ENCODE measurements at regions not wholly inside any gene's neighbourhood (a gene's known extent, or its start where the extent isn't known, plus 50 kb on each side); places are given as distances from the start of the nearest gene placed in this dataset.
"Not testable (repeated sequence)": the region's sequence is repeated elsewhere in the genome, so short reads cannot be mapped to it uniquely, and the experiment has no call there.

DNA sequence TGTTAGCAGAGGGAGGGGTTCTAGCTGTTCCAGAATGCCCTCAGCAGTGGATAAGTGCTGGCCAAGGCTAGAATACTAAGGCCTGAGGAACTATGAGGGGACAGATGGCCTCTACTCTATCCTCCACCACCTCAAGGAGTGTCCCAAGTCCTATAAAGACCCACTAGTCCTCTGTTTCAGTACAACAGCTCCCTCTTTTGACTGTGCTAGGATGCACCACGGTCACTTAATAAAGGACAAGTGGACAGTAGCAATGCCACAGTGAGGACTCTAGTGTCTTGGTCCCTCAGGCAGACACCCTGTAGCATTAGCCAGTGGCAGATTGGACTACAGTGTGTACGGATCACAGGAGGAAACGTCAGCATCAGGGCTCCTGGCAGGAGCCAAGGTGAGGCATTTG lies 171.8 kb upstream of the PROK2 start:
- Mint-ChIP-seq H3K27me3 (peaks cover 6 to 20% of the 10 kb centered on the region in 2 donors), H3K27ac (no peak overlapping the region), H3K4me1 (ENCODE audit: low read depth in 2 of 2) (no peaks in the 10 kb centered on the region), H3K9me3 (no peaks in the 10 kb centered on the region), H3K4me3 (no peak overlapping the region), H3K36me3 (no peaks in the 10 kb centered on the region)
- DNase-seq (ENCODE audit: low spot score) (no peak), ATAC-seq (no peak)

DNA sequence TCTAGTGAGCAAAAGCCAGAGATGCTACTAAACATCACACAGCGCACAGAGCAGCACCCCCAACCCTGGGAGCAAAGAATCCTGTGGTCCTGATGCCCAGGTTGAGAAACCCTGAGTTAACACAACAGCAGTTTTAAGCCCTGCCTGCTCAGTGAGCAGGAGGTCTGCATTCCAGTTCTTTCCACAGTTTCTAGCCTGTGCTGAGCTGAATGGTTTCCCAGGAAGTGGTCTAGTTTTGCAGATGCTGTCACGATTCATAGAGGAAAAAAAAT lies 171.1 kb upstream of the PROK2 start:
- DNase-seq (ENCODE audit: low spot score) (no peak), ATAC-seq (peak in 1 of 2 donors; percentile 37)
- Mint-ChIP-seq H3K36me3 (no peaks in the 10 kb centered on the region), H3K27me3 (peaks cover 6 to 15% of the 10 kb centered on the region in 2 donors), H3K9me3 (no peaks in the 10 kb centered on the region), H3K4me3 (peak overlapping the region; percentile 50), H3K4me1 (ENCODE audit: low read depth in 2 of 2) (no peaks in the 10 kb centered on the region), H3K27ac (no peak overlapping the region)

DNA sequence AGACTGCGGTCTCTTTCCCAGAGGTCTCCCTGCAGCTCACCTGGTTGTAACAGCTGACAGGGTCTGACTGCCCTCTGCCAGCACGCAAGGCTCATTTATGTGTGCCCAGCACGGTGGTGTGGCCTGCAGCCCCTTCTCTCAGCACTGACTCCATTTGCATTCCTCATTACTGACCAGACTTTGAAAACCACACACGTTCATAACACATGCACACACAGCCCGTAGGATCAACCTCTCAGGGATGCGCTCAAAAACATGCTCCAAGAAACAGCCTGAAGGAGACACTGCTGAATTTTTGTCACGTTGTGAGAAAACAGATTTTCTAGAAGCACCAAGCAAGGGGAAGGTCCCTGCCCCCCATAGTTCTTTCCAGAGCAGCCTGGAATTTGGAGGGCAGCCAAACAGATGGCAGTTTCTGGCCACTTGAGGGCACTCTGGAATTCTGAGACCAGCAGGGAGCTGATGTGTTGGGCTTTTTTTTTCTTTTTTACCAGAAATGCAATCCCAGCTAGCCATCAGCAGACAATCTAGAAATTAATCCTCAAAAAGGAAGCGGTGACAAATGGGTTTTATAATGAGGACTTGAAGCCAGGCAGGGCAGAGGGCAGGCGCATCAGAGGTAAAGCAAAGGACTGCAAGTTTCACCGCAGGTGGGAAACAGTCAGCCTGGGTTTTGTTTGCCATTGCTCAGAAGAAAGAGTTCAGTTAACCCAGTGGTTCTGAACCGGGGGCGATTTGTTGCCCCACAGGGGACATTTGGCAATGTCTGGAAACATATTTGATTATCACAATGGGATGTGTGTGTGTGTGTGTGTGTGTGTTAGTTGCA lies 170.5 kb upstream of the PROK2 start:
- DNase-seq (ENCODE audit: low spot score): no peak
- no peaks in the 10 kb centered on the region for H3K36me3 Mint-ChIP-seq
- H3K4me1 Mint-ChIP-seq (ENCODE audit: low read depth in 2 of 2): no peaks in the 10 kb centered on the region
- peak in 1 of 2 donors; percentile 71 for ATAC-seq
- H3K4me3 Mint-ChIP-seq: peak overlapping the region; percentile 50
- peaks cover 9% of the 10 kb centered on the region in 2 donors for H3K27me3 Mint-ChIP-seq
- no peaks in the 10 kb centered on the region for H3K9me3 Mint-ChIP-seq
- H3K27ac Mint-ChIP-seq: no peak overlapping the region

DNA sequence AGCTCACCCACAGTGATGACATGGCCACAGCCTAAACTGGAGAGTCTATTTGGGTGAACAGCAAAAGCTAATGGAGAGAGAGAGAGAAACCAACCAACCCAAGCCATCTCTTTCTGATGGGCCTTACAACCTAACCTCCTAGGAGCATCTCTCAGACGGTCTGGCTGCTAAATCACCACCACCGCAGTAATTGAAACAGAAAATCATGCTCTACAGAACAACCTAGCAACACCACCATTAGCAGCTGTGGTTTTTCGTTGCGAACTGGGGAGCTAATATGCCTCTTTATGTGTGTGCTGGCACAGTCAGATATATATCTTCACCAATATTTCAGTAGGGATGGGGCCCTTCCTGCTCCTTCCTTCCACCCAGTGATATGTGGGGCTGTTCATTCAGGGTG lies 166.9 kb upstream of the PROK2 start:
- Mint-ChIP-seq H3K4me1 (ENCODE audit: low read depth in 2 of 2) (no peaks in the 10 kb centered on the region), H3K36me3 (no peaks in the 10 kb centered on the region), H3K27ac (no peak overlapping the region), H3K4me3 (no peak overlapping the region), H3K9me3 (no peaks in the 10 kb centered on the region), H3K27me3 (peaks cover 0 to 16% of the 10 kb centered on the region in 2 donors)
- ATAC-seq: no peak
- no peak for DNase-seq (ENCODE audit: low spot score)

DNA sequence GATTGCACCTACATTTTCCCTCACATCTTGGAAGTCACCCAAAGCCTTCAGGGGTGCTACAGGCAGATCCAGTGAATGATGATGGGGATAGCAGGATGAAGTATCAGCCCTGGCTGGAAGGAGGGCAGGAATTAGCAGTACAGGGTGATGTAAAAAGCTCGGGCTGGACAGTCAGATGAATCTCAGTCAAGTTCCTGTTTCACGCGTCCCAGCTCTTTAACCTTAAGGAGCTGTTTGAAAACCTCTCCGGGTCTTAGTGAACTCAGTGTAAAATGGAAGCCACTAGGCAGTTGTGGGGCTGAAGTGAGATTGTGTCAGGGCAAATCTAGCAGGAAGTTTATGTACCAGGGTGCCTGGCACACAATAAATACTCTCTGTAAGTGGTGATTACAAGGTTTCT lies 166.4 kb upstream of the PROK2 start:
- Mint-ChIP-seq H3K27me3 (peaks cover 0 to 16% of the 10 kb centered on the region in 2 donors), H3K9me3 (no peaks in the 10 kb centered on the region), H3K27ac (no peak overlapping the region), H3K4me3 (no peak overlapping the region), H3K36me3 (no peaks in the 10 kb centered on the region), H3K4me1 (ENCODE audit: low read depth in 2 of 2) (no peaks in the 10 kb centered on the region)
- no peak for DNase-seq (ENCODE audit: low spot score)
- ATAC-seq: no peak

DNA sequence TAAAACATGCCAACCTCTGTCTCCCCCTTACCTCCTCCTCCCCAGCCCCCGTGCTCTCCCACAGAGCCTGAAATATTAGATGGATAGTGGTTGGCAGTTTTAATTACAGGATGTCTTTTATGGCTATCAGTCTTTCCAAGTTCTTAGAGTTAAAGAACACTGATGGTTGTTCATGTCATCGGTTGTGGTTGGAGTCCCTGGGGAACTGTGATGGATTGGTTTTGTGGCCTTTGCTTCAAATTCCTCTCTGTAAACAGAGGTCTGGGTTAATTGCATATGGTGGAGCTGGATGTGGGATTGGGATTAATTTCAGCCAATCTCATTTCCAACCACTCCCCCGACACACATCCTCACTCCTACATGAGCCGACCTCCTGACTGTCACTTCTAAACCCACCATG lies 164.5 kb upstream of the PROK2 start:
- Mint-ChIP-seq H3K27me3 (peaks cover 0 to 20% of the 10 kb centered on the region in 2 donors), H3K4me1 (ENCODE audit: low read depth in 2 of 2) (no peaks in the 10 kb centered on the region), H3K4me3 (no peak overlapping the region), H3K36me3 (no peaks in the 10 kb centered on the region), H3K9me3 (no peaks in the 10 kb centered on the region), H3K27ac (no peak overlapping the region)
- no peak for ATAC-seq
- DNase-seq (ENCODE audit: low spot score): no peak

DNA sequence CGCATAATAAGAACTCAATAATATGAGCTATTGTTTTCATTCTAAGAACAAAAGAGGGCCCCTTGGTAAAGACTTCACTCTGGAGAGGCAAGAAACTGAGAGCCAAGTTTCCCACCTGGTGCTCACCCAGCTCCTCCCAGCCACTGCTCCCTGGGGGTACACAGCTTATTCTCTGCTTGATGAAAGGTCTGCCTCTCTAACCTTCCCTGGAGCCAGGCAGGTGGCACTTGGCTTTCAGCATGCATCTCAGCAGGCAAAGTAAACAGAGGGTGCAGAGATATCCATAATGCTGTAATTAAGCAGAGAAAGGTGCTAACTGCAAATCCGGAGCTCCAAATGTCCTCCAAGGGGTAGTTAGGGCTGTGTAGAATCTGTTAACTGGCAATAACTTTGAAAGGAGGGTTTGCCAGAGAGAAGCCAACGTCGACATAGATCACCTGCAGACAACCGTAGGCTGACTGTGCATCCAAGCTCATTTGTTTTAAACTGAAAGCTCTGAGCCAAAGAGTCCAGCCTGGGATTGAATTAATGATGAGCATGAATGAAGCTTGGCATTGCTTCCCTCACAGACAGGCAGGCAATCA lies 159.6 kb upstream of the PROK2 start:
- Mint-ChIP-seq H3K9me3 (no peaks in the 10 kb centered on the region), H3K27me3 (peaks cover 10 to 17% of the 10 kb centered on the region in 2 donors), H3K4me3 (no peak overlapping the region), H3K36me3 (no peaks in the 10 kb centered on the region), H3K4me1 (ENCODE audit: low read depth in 2 of 2) (no peaks in the 10 kb centered on the region), H3K27ac (no peak overlapping the region)
- DNase-seq (ENCODE audit: low spot score) (no peak), ATAC-seq (no peak)

DNA sequence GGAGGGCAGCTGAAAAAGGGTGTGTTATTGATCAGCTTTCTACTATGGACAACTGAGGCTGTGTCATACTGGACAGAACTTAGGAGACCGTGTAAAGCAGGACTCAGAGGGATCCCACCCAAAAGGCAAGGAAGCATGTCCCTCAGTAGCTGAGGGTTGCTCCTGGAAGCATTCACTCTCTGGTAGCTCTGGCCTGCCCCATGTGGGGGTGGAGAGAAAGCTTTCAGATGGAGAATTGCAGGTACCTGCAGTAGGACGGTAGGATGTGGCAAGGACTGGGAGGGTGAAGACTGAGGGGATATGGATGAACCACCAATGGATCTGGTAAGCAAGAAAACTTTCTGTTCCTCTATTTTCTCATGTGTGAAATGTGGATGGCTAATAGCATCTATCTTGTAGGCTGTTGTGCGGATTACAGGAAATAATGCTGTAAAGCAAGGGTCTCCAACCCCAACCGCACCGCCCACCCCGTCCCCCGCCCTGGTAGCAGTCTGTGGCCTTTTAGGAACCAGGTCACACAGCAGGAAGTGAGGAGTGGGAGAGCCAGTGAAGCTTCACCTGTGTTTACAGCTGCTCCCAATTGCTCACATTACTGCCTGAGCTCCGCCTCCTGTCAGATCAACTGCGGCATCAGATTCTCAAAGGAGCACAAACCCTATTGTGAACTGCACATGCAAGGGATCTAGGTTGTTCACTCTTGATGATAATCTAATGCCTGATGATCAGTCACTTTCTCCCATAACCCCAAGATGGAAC lies 157.7 kb upstream of the PROK2 start:
- Mint-ChIP-seq H3K4me3 (no peak overlapping the region), H3K27ac (no peak overlapping the region), H3K27me3 (peaks cover 14 to 17% of the 10 kb centered on the region in 2 donors), H3K9me3 (no peaks in the 10 kb centered on the region), H3K36me3 (no peaks in the 10 kb centered on the region), H3K4me1 (ENCODE audit: low read depth in 2 of 2) (no peaks in the 10 kb centered on the region)
- ATAC-seq (peak; percentile 33 to 39), DNase-seq (ENCODE audit: low spot score) (no peak)

DNA sequence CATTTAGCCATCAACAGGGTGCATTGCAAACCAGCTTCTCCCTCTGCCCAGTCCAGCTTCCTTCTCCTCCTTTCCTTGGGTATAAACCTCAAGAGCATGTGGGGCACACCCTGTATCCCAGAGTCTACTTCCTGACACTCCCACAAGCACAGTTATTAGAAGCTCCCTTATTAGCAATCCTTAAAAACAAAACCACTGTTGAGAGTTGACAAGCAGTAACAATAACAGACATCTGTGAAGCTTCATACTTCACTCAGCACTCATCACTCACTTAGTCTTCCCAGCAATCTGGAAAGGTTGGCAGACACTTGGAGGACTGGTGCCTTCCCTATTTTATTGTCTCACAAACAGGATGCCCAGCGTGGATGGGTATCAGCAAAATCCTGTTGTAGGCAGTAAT lies 155.5 kb upstream of the PROK2 start:
- DNase-seq (ENCODE audit: low spot score): no peak
- H3K9me3 Mint-ChIP-seq: no peaks in the 10 kb centered on the region

DNA sequence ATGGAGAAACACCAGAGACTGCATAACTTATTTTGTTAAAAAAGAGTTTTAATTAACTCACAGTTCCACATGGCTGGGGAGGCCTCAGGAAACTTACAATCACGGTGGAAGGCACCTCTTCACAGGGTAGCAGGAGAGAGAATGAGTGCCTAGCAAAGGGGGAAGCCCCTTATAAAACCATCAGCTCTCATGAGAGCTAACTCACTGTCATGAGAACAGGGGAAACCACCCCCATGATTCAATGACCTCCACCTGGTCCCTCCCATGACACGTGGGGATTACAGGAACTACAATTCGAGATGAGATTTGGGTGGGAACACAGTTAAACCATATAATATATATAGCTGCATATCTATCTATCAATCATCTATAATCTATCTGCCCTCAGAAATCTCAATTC lies 153.1 kb upstream of the PROK2 start:
- not testable (repeated sequence) for H3K4me1 Mint-ChIP-seq (ENCODE audit: low read depth in 2 of 2); H3K36me3 Mint-ChIP-seq; H3K27ac Mint-ChIP-seq; DNase-seq (ENCODE audit: low spot score); H3K4me3 Mint-ChIP-seq; ATAC-seq; H3K9me3 Mint-ChIP-seq
- H3K27me3 Mint-ChIP-seq: peaks cover 5 to 24% of the 10 kb centered on the region in 2 donors

More for the DNA sequence above, 155.5 kb upstream of the PROK2 start:
- Mint-ChIP-seq H3K27me3 (peaks cover 9 to 17% of the 10 kb centered on the region in 2 donors), H3K4me3 (no peak overlapping the region), H3K4me1 (ENCODE audit: low read depth in 2 of 2) (no peaks in the 10 kb centered on the region), H3K36me3 (no peaks in the 10 kb centered on the region), H3K27ac (no peak overlapping the region)
- ATAC-seq: no peak

DNA sequence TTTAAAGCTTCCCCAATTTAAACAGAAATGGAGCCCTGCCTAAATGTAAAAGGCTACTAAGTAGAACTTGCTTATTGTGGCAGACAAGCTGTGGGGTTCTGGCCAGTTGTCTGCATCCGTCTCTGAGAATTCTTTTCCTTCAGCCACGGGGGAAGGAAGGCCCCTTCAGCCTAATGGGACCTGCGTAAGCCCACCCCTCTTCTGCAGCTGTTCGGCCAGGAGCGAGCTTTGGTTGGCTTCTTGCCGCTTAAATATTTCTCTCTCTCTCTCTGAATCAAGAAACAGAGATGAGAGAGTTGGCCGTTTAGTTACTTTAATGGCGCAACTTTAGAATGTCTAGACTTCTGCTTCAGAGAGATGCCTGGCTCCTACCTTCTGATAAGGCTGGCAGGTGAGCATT lies 151.7 kb upstream of the PROK2 start:
- no peak overlapping the region for H3K4me3 Mint-ChIP-seq
- no peaks in the 10 kb centered on the region for H3K4me1 Mint-ChIP-seq (ENCODE audit: low read depth in 2 of 2)
- no peak for DNase-seq (ENCODE audit: low spot score)
- no peak overlapping the region for H3K27ac Mint-ChIP-seq
- H3K27me3 Mint-ChIP-seq: peaks cover 5 to 27% of the 10 kb centered on the region in 2 donors
- H3K36me3 Mint-ChIP-seq: no peaks in the 10 kb centered on the region
- no peak for ATAC-seq
- H3K9me3 Mint-ChIP-seq: no peaks in the 10 kb centered on the region

DNA sequence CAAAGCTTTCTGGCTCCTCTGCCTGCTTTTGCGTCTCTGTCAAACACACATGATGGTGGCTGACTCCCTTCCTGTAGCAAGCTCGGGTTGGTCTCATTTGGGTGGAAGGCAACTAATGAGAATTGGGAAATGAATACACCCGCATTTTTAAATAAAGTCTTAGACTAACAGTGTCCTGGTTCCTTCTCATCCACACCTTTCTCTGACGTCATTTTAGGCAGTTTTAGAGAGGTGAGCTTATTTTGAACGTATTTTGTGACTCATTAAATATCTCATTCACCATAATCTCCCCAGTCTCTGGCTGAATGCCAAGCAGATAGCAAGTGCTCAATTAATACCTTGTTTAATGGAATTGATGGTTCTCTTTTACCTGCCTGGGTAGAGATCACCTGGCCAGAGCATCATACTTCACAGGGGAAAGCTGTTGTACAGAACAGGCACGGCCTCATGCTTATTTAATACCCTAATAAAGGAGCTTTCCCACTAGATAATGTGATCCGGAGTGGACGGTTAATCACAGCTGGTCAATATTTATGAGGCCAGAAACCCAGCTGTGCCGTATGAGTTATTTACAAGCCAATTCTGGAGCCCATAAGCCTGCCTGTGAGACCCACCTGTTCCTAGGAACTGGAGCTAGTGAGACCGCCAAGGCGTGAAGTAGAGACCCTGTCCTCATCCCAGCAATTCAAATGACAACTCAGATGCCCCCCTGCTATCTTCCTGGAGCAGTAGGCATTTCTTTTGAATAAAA lies 149.7 kb upstream of the PROK2 start:
- ATAC-seq (no peak), DNase-seq (ENCODE audit: low spot score) (no peak)
- Mint-ChIP-seq H3K27ac (no peak overlapping the region), H3K4me3 (no peak overlapping the region), H3K36me3 (no peaks in the 10 kb centered on the region), H3K4me1 (ENCODE audit: low read depth in 2 of 2) (no peaks in the 10 kb centered on the region), H3K27me3 (peaks cover 5 to 35% of the 10 kb centered on the region in 2 donors), H3K9me3 (no peaks in the 10 kb centered on the region)

DNA sequence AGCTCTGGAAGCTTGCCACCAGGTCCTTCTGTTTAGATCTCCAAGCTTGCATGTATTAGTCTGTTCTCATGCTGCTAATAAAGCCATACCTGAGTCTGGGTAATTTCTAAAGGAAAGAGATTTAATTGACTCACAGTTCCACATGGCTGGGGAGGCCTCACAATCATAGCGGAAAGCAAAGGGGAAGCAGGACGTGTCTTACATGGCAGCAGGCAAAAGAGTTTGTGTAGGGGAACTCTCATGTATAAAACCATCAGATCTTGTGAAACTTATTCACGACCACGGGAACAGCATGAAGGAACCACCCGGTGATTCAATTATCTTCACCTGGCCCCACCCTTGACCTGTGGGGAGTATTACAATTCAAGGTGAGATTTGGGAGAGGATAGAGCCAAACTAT lies 147.0 kb upstream of the PROK2 start:
- Mint-ChIP-seq H3K9me3 (no peaks in the 10 kb centered on the region), H3K27ac (no peak overlapping the region), H3K4me3 (no peak overlapping the region), H3K27me3 (peaks cover 5 to 27% of the 10 kb centered on the region in 2 donors), H3K4me1 (ENCODE audit: low read depth in 2 of 2) (no peaks in the 10 kb centered on the region), H3K36me3 (no peaks in the 10 kb centered on the region)
- ATAC-seq: no peak
- no peak for DNase-seq (ENCODE audit: low spot score)
